NOMO-1 treated with dmso at 0.1 percent for 144 hours (cell line): ENCODE measurements at regions not wholly inside any gene's neighbourhood (a gene's known extent, or its start where the extent isn't known, plus 50 kb on each side); places are given as distances from the start of the nearest gene placed in this dataset.

ENCODE experiments used
- DNase-seq: peaks from one replicate; lab custom pipeline; 2025; ENCODE audit not compliant: unreplicated experiment; lab: John Stamatoyannopoulos, UW

GRCh38 chr10:124305131-124305530, 113.6 kb downstream of the OAT start:
- DNase-seq: no peak

GRCh38 chr10:124303662-124304418, 114.9 kb downstream of the OAT start:
- DNase-seq: no peak

GRCh38 chr10:124302951-124303505, 115.7 kb downstream of the OAT start:
- DNase-seq: no peak

GRCh38 chr10:124301736-124302135, 117.0 kb downstream of the OAT start:
- no peak for DNase-seq

GRCh38 chr10:124300735-124301134, 118.0 kb downstream of the OAT start:
- no peak for DNase-seq

DNA sequence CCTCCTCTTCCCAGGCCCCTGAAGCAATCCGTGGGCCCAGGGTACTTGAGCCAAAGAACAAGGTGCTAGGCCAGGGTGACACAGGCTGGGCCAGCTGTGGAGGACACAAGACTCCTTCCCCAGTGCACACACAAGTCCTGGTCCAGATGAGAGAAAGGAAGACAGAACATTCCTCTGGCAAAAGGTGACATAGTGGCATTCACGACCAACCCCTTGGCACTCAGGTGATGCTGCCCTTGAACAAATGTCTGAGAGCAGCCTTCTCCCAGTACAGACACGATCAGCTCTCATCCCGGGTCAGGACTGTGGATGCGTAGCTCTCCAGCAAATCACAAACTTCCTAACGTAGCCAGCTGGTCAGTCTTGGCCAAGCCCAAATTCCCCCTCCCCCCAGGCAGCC, 118.5 kb downstream of the OAT start:
- no peak for DNase-seq

GRCh38 chr10:124299696-124300095, 119.0 kb downstream of the OAT start:
- no peak for DNase-seq

- no peak for DNase-seq
Measured at GRCh38 chr10:124298891-124299290, 119.8 kb downstream of the OAT start.

GRCh38 chr10:124296813-124297788, 121.6 kb downstream of the OAT start:
- DNase-seq: no peak

- no peak for DNase-seq
Measured at GRCh38 chr10:124296121-124296812, 122.5 kb downstream of the OAT start.

GRCh38 chr10:124294811-124295770, 123.6 kb downstream of the OAT start:
- no peak for DNase-seq

- DNase-seq: no peak
Measured at GRCh38 chr10:124293616-124294449, 124.9 kb downstream of the OAT start.

DNA sequence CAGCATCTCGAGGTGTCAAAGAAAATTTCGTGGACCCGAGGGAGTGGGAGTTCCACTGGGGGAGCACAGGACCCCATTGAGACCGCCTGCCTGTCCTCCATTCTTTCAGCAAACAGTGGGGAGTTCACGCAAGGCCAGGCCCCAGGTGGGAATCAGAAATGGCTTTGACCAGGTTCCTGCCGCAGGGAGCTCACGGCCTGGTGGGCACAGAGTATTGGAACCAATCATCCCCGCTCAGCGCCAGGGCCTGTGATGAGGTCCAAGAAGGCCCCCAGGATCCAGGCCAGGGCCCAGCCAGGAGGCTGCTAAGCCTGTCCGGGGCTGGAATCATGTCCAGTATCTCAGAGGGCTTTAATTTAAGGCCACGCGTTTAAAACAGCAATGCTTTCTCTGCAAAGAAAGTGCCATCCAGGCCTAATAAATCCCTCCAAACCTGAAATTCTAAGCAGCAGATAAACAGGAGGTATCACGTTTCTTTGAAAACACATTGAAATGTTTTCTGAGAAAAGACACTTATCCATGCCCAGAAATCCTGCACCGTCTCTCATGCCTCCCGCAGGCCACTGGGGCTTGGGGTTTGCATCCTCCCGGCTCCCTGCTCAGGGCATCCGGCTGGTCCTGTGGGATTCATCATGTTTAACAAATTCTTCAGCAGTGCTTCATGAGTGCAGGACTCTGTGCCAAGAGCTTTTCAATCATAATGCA, 125.7 kb downstream of the OAT start:
- DNase-seq: no peak

GRCh38 chr10:124291001-124291701, 127.6 kb downstream of the OAT start:
- peak; percentile 8 for DNase-seq

DNA sequence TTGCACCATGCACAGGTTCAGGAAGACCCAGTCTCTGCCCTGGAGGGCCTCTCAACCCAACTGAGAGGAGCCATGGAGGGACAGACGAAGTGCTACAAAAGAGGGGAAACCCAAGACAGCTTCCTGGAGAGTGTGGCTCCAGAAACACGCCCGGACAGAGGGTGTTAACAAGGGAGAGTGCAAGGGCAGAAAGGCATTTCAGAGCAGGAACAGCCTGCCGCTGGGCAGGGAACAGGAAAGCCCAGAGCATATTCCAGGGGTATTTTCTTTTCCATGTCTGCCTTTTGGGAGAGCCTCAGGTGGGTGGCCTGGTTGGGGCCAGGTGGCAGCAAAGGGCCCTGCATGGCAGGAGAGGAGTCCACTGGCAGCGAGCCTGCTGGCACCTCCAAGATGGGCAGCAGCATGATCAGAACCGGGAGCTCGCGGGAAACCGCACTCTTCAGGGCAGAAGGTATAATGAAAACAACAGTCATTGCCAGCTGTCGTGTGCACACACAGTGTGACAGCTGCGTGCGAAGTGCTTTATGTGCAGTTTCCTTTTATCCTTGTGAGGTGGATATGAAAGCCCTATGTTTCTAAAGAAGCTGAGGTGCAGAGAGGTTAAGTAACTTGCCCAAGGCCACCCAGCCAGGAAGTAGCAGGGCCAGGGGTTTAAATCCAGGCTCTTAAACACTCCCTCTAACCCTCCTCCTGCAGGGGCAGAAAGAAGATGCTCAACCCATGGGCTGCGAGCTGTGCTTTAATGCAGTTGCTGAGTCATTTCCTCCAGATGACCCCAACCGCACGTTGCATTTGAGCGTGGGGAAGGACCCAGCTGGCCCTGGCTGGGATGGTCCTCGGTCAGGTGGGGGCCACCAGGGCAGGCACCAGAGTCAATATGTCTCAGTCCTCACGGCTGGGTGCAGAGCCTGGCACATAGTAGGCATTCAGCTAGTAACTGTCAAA, 128.6 kb downstream of the OAT start:
- DNase-seq: peak; percentile 84

GRCh38 chr10:124288928-124289850, 129.5 kb downstream of the OAT start:
- no peak for DNase-seq
